Panc1 (cell line): ENCODE measurements at regions not wholly inside any gene's neighbourhood (a gene's known extent, or its start where the extent isn't known, plus 50 kb on each side); places are given as distances from the start of the nearest gene placed in this dataset.

Experiments
- ATAC-seq: fragments of 200-7000 bp; cut with Tn5 transposase; 2 replicates; pipeline ENCODE4 v1.9.1; 2020; ENCODE audit warnings: mild to moderate bottlenecking, moderate library complexity
- BruUV-seq: library from RNA; stranded (reverse); fragments of 400-500 nt; replicated peaks from 2 replicates; lab custom pipeline; 2021; lab: Mats Ljungman, UMichigan
- CTCF ChIA-PET: fragments of 300-600 bp; sonication (Branson Sonifier 250); formaldehyde crosslinking; loops from one replicate; lab custom pipeline; 2022; ENCODE audit warnings: antibody characterized with exemption; lab: Charles Lee
- POLR2A ChIA-PET: fragments of 300-600 bp; sonication (Branson Sonifier 250); formaldehyde crosslinking; loops from one replicate; lab custom pipeline; 2022; ENCODE audit warnings: antibody characterized with exemption; lab: Charles Lee
- DNase-seq: peaks from one replicate; pipeline ENCODE4 v3.0.0-alpha.2; 2010; ENCODE audit warnings: low read depth, low spot score
- H3K27ac ChIP-seq: 2 replicates; pipeline ENCODE4 v1.5.1; 2011; ENCODE audit warnings: mild to moderate bottlenecking, low read length, inconsistent platforms
- H3K27me3 ChIP-seq: fragments of 200-500 bp; sonication (Bioruptor generic); 2 replicates; pipeline ENCODE4 v1.6.0; 2014; ENCODE audit warnings: low read length, inconsistent platforms; ENCODE audit not compliant: control insufficient read depth, insufficient read depth
- H3K36me3 ChIP-seq: fragments of 200-500 bp; sonication (Bioruptor generic); 2 replicates; pipeline ENCODE4 v1.5.1; 2014; ENCODE audit warnings: inconsistent platforms, mild to moderate bottlenecking, low read length, moderate library complexity; ENCODE audit not compliant: control insufficient read depth, insufficient read depth
- H3K4me1 ChIP-seq: 2 replicates; pipeline ENCODE4 v1.5.1; 2011; ENCODE audit warnings: inconsistent platforms, mild to moderate bottlenecking, low read length, moderate library complexity; ENCODE audit not compliant: control insufficient read depth, insufficient read depth
- H3K4me3 ChIP-seq, 2 experiments: 2 replicates each; pipeline ENCODE4 v1.5.1; 2011 to 2012; ENCODE audit warnings: low read depth in 2 of 2, low read length in 2 of 2, mild to moderate bottlenecking in 2 of 2, inconsistent platforms in 1 of 2, moderate library complexity in 1 of 2
- H3K9me3 ChIP-seq: fragments of 200-500 bp; sonication (Bioruptor generic); 2 replicates; pipeline ENCODE4 v1.5.1; 2014; ENCODE audit warnings: low read depth, mild to moderate bottlenecking, inconsistent platforms, low read length, moderate library complexity; ENCODE audit not compliant: control insufficient read depth, insufficient read depth
- CTCF ChIP-seq: fragments of 450-650 bp; IDR thresholded peaks from 2 replicates; pipeline ENCODE4 v1.5.1; 2017; ENCODE audit warnings: mild to moderate bottlenecking
- POLR2AphosphoS5 ChIP-seq: IDR thresholded peaks from 2 replicates; pipeline ENCODE4 v1.6.1; 2012; ENCODE audit warnings: mild to moderate bottlenecking, low read depth, low read length, moderate library complexity
- REST ChIP-seq, 2 experiments: IDR thresholded peaks; 2 replicates each; pipeline ENCODE4 v1.6.1; 2011 to 2012; ENCODE audit warnings: low read depth in 2 of 2, control low read depth in 1 of 2, low read length in 1 of 2, mild to moderate bottlenecking in 1 of 2, moderate library complexity in 1 of 2; ENCODE audit not compliant: insufficient read depth in 1 of 2
- SIN3A ChIP-seq: IDR thresholded peaks from 2 replicates; pipeline ENCODE4 v1.6.1; 2012; ENCODE audit warnings: low read depth, mild to moderate bottlenecking, low read length, moderate library complexity, borderline replicate concordance; ENCODE audit not compliant: insufficient read depth
- TCF7L2 ChIP-seq: IDR thresholded peaks from 2 replicates; pipeline ENCODE4 v1.6.1; 2011; ENCODE audit warnings: mild to moderate bottlenecking, low read depth, low read length, inconsistent platforms
- in situ Hi-C: cut with HindIII; loops from 2 replicates; pipeline ENCODE4 v1.10.0; 2016; ENCODE audit warnings: low sequenced_read_pairs, low pct_unique_long_range_greater_than_20kb
- intact Hi-C: fragments of 100-400 bp; cut with micrococcal nuclease; formaldehyde crosslinking; loops from one replicate; pipeline ENCODE4 v1.10.0; 2022; ENCODE audit not compliant: unreplicated experiment

DNA sequence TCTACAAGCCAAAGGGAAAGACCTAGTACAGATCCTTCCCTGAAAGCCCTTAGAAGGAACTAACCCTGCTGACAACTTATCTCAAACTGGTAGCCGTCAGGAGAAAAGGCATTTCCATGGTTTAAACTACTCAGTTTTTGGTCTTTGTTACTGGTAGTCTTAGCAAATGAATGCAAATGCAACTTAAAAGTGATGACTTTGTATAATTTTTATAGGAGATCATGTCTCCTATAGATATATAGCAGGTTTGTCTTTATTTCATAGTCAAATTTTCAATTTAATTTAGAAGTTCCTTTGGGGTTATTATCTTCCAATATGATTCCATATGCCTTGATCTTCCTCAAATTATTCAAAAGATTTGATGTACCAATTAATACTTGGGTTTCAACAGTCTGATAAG is 1173.0 kb upstream of the CNTN5 start:
- no peak for ATAC-seq
- no TSS peak for BruUV-seq
- Histone ChIP-seq H3K4me1 (no peaks in the 10 kb centered on the region), H3K36me3 (no peaks in the 10 kb centered on the region), H3K9me3 (peaks cover 9% of the 10 kb centered on the region; the same call in 1 of the 2 replicates), H3K27ac (no peak overlapping the region), H3K27me3 (no peaks in the 10 kb centered on the region), H3K4me3 (no peak overlapping the region)
- intact Hi-C loops (no loop called here), in situ Hi-C loops (no loop called here)
- ChIA-PET CTCF (no interaction called here), POLR2A (no interaction called here)
- no peak for TF ChIP-seq REST (IDR thresholded peaks at IDR 0.05; ENCODE audit: insufficient read depth in 1 of 2, low read depth in 2 of 2, low read length in 1 of 2)
- TF ChIP-seq SIN3A, result no peak
- no peak for TF ChIP-seq TCF7L2
- no peak for TF ChIP-seq POLR2AphosphoS5
- no peak for TF ChIP-seq CTCF
- no peak for DNase-seq

GRCh38 chr11:97850701-97851100 is 1170.0 kb upstream of the CNTN5 start:
- POLR2A ChIA-PET, result no interaction called here
- DNase-seq, result no peak
- no peaks in the 10 kb centered on the region for H3K27me3 ChIP-seq
- TF ChIP-seq POLR2AphosphoS5 (no peak), REST (IDR thresholded peaks at IDR 0.05; ENCODE audit: insufficient read depth in 1 of 2, low read depth in 2 of 2, low read length in 1 of 2) (no peak), SIN3A (no peak), TCF7L2 (no peak), CTCF (no peak)
- no peak overlapping the region for H3K27ac ChIP-seq
- no peaks in the 10 kb centered on the region for H3K4me1 ChIP-seq
- H3K4me3 ChIP-seq, result no peak overlapping the region
- no peaks in the 10 kb centered on the region for H3K36me3 ChIP-seq
- in situ Hi-C loops, result no loop called here
- intact Hi-C loops, result no loop called here
- H3K9me3 ChIP-seq, result peaks cover 4% of the 10 kb centered on the region; the same call in 1 of the 2 replicates
- no TSS peak for BruUV-seq
- ATAC-seq, result no peak
- CTCF ChIA-PET, result no interaction called here
